GM13976 (cell line): ENCODE measurements at regions not wholly inside any gene's neighbourhood (a gene's known extent, or its start where the extent isn't known, plus 50 kb on each side); places are given as distances from the start of the nearest gene placed in this dataset.
"Not testable (repeated sequence)": the region's sequence is repeated elsewhere in the genome, so short reads cannot be mapped to it uniquely, and the experiment has no call there.

Experiments used
- DNase-seq: peaks from one replicate; pipeline ENCODE4 v3.0.0; 2012; ENCODE audit warnings: low spot score
- CTCF ChIP-seq: IDR thresholded peaks from 2 replicates; pipeline ENCODE4 v1.5.1; 2012; ENCODE audit warnings: borderline replicate concordance, mild to moderate bottlenecking; ENCODE audit not compliant: insufficient read depth; ENCODE audit errors: extremely low read depth, missing control alignments, control extremely low read depth
- in situ Hi-C: fragments of 300-500 bp; cut with MboI; formaldehyde crosslinking; loops from one replicate; pipeline ENCODE4 v1.12.0; 2022; ENCODE audit warnings: low sequenced_read_pairs, mixed read lengths, inconsistent platforms; ENCODE audit not compliant: unreplicated experiment

- in situ Hi-C loops = no loop called here
- no peak for TF ChIP-seq CTCF
- DNase-seq = no peak
Observed at GRCh38 chr5:158049459-158049858, 190.5 kb upstream of the CLINT1 start.

GRCh38 chr5:158045696-158046095 lies 186.8 kb upstream of the CLINT1 start:
- in situ Hi-C loops = no loop called here
- DNase-seq = no peak
- no peak for TF ChIP-seq CTCF

- in situ Hi-C loops = no loop called here
- DNase-seq = peak; percentile 13
Observed at GRCh38 chr5:158039911-158040347, 181.0 kb upstream of the CLINT1 start.

GRCh38 chr5:158039441-158039840 lies 180.5 kb upstream of the CLINT1 start:
- in situ Hi-C loops = no loop called here
- no peak for TF ChIP-seq CTCF
- peak; percentile 16 for DNase-seq

More at GRCh38 chr5:158039911-158040347, 181.0 kb upstream of the CLINT1 start:
- TF ChIP-seq CTCF = no peak

GRCh38 chr5:158036983-158037595 lies 178.1 kb upstream of the CLINT1 start:
- in situ Hi-C loops = not testable (repeated sequence)

GRCh38 chr5:158034586-158034985 lies 175.6 kb upstream of the CLINT1 start:
- in situ Hi-C loops, DNase-seq: not testable (repeated sequence)

More at GRCh38 chr5:158036983-158037595, 178.1 kb upstream of the CLINT1 start:
- not testable (repeated sequence) for DNase-seq

GRCh38 chr5:158033724-158034123 lies 174.8 kb upstream of the CLINT1 start:
- no peak for TF ChIP-seq CTCF
- in situ Hi-C loops = no loop called here
- no peak for DNase-seq

GRCh38 chr5:158033076-158033475 lies 174.1 kb upstream of the CLINT1 start:
- DNase-seq = no peak
- in situ Hi-C loops = no loop called here
- no peak for TF ChIP-seq CTCF
